Transverse colon (tissue), 4 donors: ENCODE measurements at regions not wholly inside any gene's neighbourhood (a gene's known extent, or its start where the extent isn't known, plus 50 kb on each side); places are given as distances from the start of the nearest gene placed in this dataset.

Experiments used
- EP300 ChIP-seq: sonication (generic); formaldehyde crosslinking; IDR thresholded peaks from one replicate; pipeline ENCODE4 v1.6.1; 2017; ENCODE audit warnings: antibody characterized with exemption, low read depth
- POLR2AphosphoS5 ChIP-seq, 3 donors: sonication (generic); formaldehyde crosslinking; IDR thresholded peaks; one replicate each; pipeline ENCODE4 v1.6.1; 2016; ENCODE audit warnings: antibody characterized with exemption in 3 of 3
- TF ChIP-seq, protein P1 (sequence below), 5 experiments: fragments of 200-600 bp in 3 of 5; fragments of 450-650 bp in 2 of 5; sonication (generic) in 3 of 5; IDR thresholded peaks; 1 replicate in 2 of 5; 2 replicates in 3 of 5; pipeline ENCODE4 v1.5.1; 2016 to 2017; ENCODE audit warnings: antibody characterized with exemption in 5 of 5, inconsistent platforms in 3 of 5, mild to moderate bottlenecking in 2 of 5, moderate library complexity in 1 of 5

DNA sequence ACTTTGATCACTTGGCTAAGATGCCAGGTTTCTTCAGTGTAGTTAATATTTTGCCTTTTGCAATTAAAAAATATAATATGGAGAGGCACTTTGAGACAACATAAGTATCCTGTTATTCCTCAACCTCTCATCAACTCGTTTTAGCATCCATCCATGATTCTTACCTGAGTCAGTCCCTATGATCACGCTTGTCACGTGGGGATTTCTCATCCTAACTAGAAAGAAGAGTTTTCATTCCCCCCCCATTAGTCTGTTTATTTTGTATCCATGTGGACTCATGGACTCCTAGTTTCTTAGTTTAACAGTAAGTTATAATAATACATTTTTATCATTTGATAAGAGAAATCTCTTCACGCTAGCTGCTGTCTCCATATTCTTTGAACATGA lies 110.3 kb downstream of the SLC25A47 start:
- TF ChIP-seq, protein P1, sequence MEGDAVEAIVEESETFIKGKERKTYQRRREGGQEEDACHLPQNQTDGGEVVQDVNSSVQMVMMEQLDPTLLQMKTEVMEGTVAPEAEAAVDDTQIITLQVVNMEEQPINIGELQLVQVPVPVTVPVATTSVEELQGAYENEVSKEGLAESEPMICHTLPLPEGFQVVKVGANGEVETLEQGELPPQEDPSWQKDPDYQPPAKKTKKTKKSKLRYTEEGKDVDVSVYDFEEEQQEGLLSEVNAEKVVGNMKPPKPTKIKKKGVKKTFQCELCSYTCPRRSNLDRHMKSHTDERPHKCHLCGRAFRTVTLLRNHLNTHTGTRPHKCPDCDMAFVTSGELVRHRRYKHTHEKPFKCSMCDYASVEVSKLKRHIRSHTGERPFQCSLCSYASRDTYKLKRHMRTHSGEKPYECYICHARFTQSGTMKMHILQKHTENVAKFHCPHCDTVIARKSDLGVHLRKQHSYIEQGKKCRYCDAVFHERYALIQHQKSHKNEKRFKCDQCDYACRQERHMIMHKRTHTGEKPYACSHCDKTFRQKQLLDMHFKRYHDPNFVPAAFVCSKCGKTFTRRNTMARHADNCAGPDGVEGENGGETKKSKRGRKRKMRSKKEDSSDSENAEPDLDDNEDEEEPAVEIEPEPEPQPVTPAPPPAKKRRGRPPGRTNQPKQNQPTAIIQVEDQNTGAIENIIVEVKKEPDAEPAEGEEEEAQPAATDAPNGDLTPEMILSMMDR (IDR thresholded peaks at IDR 0.05), result no peak
- TF ChIP-seq POLR2AphosphoS5 (IDR thresholded peaks at IDR 0.05), result no peak
- no peak for TF ChIP-seq EP300
